GM10266 (cell line): ENCODE measurements at regions not wholly inside any gene's neighbourhood (a gene's known extent, or its start where the extent isn't known, plus 50 kb on each side); places are given as distances from the start of the nearest gene placed in this dataset.
"Not testable (repeated sequence)": the region's sequence is repeated elsewhere in the genome, so short reads cannot be mapped to it uniquely, and the experiment has no call there.

Experiments used
- DNase-seq: peaks from one replicate; pipeline ENCODE4 v3.0.0; 2012; ENCODE audit errors: extremely low spot score
- TF ChIP-seq, protein P1 (sequence below): IDR thresholded peaks from 2 replicates; pipeline ENCODE4 v1.5.1; 2012; ENCODE audit warnings: mild to moderate bottlenecking, low read depth; ENCODE audit not compliant: control insufficient read depth, insufficient read depth; ENCODE audit errors: missing control alignments

DNA sequence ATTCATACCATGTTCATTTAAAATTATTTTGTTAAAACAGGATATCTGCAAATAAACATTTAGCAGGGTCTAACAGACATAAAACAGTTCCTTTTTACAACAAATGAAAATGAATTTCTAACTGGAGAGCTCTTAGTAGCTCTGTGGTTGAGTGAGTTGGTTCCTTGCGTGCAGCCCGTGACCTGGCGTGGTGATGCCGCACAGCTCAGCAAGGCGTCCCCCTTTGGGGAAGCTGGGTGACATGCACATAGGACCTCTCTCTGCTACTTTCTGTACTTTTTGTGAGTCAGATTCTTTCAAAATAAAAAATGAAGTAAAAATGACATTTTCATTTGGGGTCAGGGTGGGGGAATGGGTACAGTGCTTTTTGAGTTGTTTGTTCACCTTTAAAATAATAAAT, 75.9 kb downstream of the NPIPB11 start:
- not testable (repeated sequence) for DNase-seq

DNA sequence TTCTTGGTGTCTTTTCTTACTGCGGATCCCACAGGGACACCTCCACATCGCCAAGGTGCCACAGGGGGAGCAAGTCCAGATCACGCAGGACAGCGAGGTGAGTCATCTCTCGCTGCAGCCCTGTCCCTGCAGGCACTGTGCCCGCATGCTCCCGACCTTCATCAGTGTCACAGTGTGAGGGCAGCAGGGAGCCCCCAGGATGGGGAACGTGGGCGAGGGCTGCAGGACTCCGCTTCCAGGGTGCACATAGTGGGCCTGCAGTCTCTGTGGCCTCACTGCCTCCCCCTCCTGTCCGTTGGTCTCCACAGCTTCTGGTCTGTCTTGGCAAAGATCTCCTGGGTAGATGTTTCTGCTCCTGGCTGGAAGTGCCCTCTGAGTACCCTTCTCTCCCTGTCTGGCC, 78.0 kb downstream of the NPIPB11 start:
- DNase-seq: not testable (repeated sequence)

DNA sequence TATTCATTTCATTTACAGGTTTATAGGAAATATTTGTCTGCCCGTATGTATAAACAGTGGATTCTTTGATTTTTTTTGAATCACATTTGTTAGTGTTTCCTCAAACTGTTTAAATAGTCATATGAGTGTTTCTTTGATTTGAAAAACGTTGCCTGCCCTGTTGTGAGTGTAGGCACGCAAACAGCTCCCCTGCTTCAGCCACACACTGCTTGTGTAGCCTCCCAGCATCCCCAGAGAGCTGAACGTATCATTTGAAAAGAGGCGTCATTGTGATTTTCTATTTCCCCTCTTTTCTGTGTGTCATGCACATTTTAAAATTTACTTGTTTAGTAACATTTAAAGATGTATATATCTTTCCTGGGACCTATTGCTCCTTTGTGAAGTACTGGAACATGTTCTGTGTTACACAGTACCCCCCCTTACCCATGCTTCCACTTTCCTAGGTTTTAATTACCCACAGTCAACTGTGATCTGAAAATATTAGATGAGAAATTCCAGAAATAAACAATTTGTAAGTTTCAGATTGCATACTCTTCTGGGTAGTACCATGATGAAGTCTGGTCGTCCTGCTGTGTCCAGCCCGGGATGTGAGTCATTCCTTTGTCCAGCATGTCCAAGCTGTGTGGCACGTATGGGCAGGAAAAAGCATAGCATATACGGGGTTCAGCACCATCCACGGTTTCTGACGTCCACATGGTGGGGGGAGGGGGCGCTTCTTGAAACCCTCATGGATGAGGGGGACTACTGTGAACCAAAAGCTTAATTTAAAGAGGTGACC, 78.7 kb downstream of the NPIPB11 start:
- DNase-seq: not testable (repeated sequence)

DNA sequence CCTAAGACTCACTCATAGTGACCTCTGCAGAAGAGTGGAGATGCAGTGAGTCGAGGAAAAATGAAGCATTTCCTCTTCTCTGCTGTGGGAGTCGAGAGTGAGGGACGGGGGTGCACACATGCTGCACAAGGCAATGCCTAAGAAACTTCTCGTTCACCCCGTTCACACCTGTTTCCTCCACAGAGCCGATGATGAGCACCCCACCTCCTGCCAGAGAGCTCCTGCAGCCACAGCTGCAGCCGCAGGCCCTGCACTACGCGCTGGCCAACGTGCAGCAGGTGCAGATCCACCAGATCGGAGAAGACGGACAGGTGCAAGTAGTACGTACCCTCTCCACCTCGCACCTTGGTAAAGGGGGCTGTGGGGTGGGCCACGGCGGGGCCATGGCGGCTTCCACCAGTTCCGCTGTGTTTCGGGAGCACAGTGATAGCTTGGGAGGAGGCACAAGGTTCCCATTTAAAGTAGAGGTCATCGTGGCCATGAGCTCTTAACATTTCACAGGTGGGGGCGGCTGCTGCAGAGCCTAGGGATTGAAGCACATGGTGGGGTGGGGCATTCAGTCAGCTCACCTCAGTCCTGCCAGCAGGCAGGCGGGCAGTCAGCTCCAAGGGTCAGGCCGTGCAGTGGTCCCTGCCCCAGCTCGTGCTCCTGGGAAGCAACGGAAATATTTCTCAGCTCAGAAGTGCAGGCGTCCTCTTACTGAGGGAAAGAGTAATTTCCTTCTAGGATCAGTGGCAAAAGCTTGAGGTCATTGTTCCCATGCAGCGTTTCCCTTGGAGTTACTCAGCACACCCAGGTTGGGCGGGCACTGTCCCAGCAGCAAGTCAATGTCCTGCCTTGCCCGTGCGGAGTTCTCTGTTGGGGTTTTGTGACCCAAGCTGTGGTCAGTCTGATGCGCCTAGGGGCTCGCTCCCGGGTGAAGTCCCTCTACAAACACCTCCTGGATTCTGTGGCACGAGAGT, 80.1 kb downstream of the NPIPB11 start:
- DNase-seq: not testable (repeated sequence)

DNA sequence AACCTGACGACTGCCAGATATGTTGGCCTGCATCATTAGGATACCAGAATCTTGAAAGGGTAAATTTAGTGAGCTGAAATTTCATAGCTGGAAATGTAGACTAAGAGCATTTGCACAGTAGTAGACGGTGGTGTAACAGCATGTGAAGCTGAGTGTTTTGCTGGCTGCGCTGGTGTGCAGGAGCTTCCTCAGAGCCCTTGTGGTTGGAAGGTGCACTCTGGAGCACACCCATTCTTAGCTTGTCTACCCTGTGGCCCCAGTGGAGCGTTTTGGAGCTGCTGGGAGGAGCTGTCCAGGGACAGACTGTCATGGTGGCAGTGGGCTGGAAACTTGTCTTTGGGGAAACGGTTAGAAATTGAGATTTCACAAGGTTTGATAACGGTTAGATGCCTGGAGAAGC, 82.8 kb downstream of the NPIPB11 start:
- not testable (repeated sequence) for DNase-seq

DNA sequence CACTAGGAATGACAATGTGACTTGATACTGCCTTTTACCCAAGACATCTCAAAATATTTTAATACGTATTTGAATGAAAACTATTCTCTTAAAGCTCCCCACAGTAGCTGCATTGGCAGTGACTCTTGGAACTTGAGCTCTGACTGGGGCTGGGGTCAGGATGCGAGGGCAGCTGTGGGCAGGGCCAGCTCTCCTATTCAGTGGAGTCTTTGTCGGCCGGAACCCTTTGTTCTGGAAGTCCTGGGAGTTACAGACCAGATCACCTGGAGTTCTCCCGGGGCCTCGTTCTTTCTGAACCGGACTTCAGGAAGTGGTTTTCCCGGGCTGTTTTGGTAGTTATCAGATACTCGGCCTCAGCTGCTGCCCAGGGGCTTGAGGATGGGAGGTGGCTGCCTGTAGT, 84.9 kb downstream of the NPIPB11 start:
- TF ChIP-seq, protein P1, sequence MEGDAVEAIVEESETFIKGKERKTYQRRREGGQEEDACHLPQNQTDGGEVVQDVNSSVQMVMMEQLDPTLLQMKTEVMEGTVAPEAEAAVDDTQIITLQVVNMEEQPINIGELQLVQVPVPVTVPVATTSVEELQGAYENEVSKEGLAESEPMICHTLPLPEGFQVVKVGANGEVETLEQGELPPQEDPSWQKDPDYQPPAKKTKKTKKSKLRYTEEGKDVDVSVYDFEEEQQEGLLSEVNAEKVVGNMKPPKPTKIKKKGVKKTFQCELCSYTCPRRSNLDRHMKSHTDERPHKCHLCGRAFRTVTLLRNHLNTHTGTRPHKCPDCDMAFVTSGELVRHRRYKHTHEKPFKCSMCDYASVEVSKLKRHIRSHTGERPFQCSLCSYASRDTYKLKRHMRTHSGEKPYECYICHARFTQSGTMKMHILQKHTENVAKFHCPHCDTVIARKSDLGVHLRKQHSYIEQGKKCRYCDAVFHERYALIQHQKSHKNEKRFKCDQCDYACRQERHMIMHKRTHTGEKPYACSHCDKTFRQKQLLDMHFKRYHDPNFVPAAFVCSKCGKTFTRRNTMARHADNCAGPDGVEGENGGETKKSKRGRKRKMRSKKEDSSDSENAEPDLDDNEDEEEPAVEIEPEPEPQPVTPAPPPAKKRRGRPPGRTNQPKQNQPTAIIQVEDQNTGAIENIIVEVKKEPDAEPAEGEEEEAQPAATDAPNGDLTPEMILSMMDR: no peak
- DNase-seq: no peak

DNA sequence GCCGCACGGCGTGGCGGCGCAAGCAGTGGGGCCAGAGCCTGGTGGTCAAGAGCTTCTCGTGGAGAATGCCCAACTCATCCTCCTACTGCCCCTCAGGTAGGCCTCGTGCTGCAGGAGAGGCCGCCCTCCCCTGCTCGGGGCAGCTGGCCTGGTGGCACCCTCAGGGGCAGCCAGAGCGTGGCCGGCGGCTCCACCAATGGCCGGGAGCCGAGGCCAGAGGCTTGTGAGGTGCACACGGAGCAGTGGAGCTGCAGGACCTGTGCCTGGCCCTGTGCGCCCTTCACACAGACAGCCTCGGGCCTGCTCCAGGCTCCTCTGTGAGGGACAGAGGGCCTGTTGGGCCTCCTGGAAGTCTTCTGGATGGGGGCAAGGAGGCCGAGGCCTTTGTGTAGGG, 85.5 kb downstream of the NPIPB11 start:
- TF ChIP-seq, protein P1: no peak
- DNase-seq: no peak

DNA sequence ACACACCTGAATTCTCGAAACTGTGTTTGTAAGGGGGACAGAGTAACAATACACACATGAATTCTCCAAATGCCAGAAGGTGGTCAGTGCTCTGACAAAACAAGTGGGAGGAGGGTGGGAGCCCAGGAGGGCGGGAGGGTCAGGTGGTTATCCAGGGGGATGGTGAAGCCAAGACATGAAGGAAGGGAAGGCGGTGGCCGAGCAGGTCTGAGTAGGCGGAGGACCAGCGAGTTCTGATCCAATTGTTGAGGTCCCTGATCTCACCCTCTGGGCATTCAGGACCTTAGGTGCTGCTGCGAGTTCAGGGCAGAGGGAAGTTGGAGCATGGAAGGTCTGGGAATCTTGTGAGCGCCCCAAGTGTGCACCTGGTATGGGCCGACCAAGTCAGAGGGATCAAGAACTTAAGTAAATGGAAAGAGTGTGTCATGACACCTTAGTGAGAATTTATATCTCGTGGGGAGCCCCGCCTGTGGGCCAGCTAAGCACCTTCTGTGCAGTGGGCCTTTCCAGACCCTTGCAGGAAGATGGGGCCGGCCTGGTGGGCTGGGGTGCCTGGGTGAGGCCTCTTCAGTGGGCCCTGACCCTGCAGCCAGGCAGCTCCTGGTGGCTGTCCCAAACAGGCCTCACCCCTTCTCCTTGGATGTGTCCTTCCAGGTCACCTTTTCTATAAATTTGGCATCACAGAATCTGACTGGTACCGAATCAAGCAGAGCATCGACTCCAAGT, 86.1 kb downstream of the NPIPB11 start:
- TF ChIP-seq, protein P1: no peak
- DNase-seq: no peak

DNA sequence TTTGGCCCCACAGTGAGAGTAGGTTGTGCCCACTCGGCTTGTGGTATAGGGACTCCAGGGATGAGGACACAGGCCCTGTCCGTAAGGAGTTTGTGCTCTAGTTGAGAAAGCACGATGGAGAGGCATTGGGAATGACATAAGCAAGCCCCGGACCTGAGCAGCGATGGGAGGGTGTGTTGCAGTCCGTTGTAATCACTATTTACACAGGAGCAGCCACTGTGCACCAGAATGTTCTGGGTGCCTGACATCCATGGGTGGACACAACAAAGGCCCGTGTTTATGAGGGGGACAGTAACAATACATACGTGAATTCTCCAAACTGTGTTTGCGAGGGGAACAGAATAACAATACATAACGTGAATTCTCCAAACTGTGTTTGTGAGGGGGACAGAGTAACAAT, 86.8 kb downstream of the NPIPB11 start:
- TF ChIP-seq, protein P1: no peak
- no peak for DNase-seq

DNA sequence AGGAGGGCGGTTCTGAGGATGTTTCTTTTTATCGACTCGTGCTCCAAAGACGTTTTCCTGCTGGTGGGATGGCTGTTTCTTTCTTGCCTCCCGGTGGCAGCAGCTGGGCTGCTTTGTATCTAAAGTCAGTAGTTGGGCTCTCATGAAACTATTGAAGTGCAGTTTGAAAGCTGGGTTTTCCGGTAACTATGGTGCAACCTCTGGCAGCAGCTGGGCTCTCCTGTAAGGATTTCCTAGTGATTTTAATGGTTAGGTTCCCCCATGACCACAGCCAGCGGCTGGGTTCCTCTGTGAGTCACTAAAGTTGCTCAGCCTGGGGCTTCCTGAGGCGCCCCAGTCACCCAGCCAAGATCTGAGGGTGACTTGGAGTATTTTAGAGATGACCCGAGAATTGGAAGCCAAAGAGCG, 87.9 kb downstream of the NPIPB11 start:
- DNase-seq: not testable (repeated sequence)
